ENCODE measurements at regions not wholly inside any gene's neighbourhood (a gene's known extent, or its start where the extent isn't known, plus 50 kb on each side); places are given as distances from the start of the nearest gene placed in this dataset.

DNA sequence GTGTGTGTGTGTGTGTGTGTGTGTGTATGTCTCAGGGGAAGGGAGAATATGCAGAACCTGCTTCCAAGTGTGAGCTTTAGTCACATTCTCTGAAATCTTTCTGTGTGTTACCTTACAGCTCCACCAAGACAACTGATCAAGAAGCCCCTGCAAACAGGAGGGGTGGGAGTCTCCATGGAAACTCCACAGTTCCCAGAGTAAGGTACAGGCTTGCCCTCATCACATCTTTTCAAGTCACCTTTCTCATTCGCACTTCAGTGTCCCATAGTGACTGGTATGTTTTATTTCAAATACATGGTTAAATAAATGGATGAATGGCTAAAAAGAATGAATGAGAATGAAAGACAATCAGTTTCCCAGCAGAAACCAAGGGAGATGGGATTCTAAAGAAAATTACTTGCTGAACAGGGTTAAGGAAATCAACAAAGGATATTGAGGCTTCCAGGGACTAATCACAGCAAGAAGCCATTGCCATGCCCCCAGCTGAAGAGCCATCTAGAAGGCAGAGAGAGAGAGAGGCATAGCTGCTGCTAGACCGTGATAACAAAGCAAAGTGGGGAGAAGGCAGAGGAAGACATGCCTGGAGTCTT, 987.2 kb upstream of the CELF4 start:
- ChIA-PET CTCF (no interaction called here), POLR2A (no interaction called here)
- no peak for DNase-seq (ENCODE audit: extremely low spot score)
- TF ChIP-seq ARNT (IDR thresholded peaks at IDR 0.05) (no peak), BHLHE40 (IDR thresholded peaks at IDR 0.05; ENCODE audit: borderline replicate concordance) (no peak), FOXM1 (IDR thresholded peaks at IDR 0.05; ENCODE audit: borderline replicate concordance) (no peak), L3MBTL2 (conservative IDR thresholded peaks at IDR 0.05) (no peak), ZNF384 (IDR thresholded peaks at IDR 0.05) (no peak), CTBP1 (IDR thresholded peaks at IDR 0.05; ENCODE audit: borderline replicate concordance) (no peak), HDGF (IDR thresholded peaks at IDR 0.05; ENCODE audit: borderline replicate concordance) (no peak), FOXK2 (IDR thresholded peaks at IDR 0.05) (no peak), LEF1 (IDR thresholded peaks at IDR 0.05; ENCODE audit: borderline replicate concordance) (no peak), SUZ12 (IDR thresholded peaks at IDR 0.05) (no peak), SP1 (IDR thresholded peaks at IDR 0.05) (no peak), FOXA1 (IDR thresholded peaks at IDR 0.05) (no peak), ELF4 (IDR thresholded peaks at IDR 0.05) (no peak), TARDBP (IDR thresholded peaks at IDR 0.05) (no peak), NFRKB (IDR thresholded peaks at IDR 0.05) (no peak)
- TF ChIP-seq, protein P1, sequence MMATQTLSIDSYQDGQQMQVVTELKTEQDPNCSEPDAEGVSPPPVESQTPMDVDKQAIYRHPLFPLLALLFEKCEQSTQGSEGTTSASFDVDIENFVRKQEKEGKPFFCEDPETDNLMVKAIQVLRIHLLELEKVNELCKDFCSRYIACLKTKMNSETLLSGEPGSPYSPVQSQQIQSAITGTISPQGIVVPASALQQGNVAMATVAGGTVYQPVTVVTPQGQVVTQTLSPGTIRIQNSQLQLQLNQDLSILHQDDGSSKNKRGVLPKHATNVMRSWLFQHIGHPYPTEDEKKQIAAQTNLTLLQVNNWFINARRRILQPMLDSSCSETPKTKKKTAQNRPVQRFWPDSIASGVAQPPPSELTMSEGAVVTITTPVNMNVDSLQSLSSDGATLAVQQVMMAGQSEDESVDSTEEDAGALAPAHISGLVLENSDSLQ (IDR thresholded peaks at IDR 0.05) = no peak

DNA sequence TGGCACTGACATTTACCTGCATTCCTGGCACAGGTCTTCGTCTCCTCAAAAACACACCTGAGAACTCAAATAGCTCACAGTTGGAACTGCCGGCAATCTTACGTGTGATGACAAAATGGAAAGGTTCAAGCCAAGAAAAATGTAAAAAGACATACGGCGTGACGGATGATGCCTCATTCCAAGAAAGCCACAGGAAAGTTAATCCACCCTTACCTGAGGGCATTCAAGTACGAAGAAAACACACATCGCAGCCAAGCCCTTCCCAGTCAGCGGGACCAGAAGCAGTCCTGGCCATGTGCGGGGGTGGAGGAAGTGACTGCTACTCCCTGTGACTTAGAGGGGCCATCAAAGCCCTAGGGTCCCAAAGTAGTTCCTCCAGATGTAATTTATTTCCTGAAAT, 986.3 kb upstream of the CELF4 start:
- CTCF ChIA-PET = no interaction called here
- TF ChIP-seq TARDBP (IDR thresholded peaks at IDR 0.05) = no peak
- TF ChIP-seq SUZ12 (IDR thresholded peaks at IDR 0.05) = no peak
- no peak for TF ChIP-seq CTBP1 (IDR thresholded peaks at IDR 0.05; ENCODE audit: borderline replicate concordance)
- no peak for TF ChIP-seq FOXM1 (IDR thresholded peaks at IDR 0.05; ENCODE audit: borderline replicate concordance)
- no peak for TF ChIP-seq BHLHE40 (IDR thresholded peaks at IDR 0.05; ENCODE audit: borderline replicate concordance)
- TF ChIP-seq ZNF384 (IDR thresholded peaks at IDR 0.05) = no peak
- no peak for TF ChIP-seq FOXK2 (IDR thresholded peaks at IDR 0.05)
- TF ChIP-seq NFRKB (IDR thresholded peaks at IDR 0.05) = no peak
- TF ChIP-seq ELF4 (IDR thresholded peaks at IDR 0.05) = no peak
- no peak for TF ChIP-seq LEF1 (IDR thresholded peaks at IDR 0.05; ENCODE audit: borderline replicate concordance)
- POLR2A ChIA-PET = no interaction called here
- DNase-seq (ENCODE audit: extremely low spot score) = no peak

DNA sequence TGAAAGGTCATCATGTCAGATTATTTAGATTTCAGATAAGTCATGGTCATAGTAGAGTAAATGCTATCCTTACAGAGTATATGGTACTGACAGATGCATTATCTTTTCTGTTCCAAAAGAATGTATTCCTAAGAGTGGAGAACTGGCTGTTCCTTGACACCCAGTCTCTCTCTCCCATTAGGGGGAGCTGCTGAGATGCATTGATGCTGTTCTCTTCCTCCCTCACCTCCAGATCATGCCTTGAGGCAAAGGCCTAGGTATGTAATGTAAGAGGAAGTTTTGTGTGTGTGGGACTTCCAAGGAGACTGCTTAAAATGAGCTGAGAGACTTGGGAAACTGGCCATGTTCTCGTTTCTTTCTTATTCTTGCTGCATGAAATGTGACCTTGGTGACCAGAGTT, 979.5 kb upstream of the CELF4 start:
- no peak for TF ChIP-seq HDGF (IDR thresholded peaks at IDR 0.05; ENCODE audit: borderline replicate concordance)
- no peak for TF ChIP-seq FOXA1 (IDR thresholded peaks at IDR 0.05)
- no peak for TF ChIP-seq CTBP1 (IDR thresholded peaks at IDR 0.05; ENCODE audit: borderline replicate concordance)
- no peak for TF ChIP-seq FOXK2 (IDR thresholded peaks at IDR 0.05)
- CTCF ChIA-PET = interaction anchor here (0.7 to 1.3 kb wide), 3 partner anchors 10 to 54 kb away, joined by 3 read pairs; no protein-coding TSS in a partner anchor
- POLR2A ChIA-PET = no interaction called here
- DNase-seq (ENCODE audit: extremely low spot score) = peak; percentile 52

- TF ChIP-seq LEF1 (IDR thresholded peaks at IDR 0.05; ENCODE audit: borderline replicate concordance) = no peak
- TF ChIP-seq FOXM1 (IDR thresholded peaks at IDR 0.05; ENCODE audit: borderline replicate concordance) = no peak
- TF ChIP-seq ZNF384 (IDR thresholded peaks at IDR 0.05) = no peak
- TF ChIP-seq CTBP1 (IDR thresholded peaks at IDR 0.05; ENCODE audit: borderline replicate concordance) = no peak
- no peak for TF ChIP-seq TARDBP (IDR thresholded peaks at IDR 0.05)
- CTCF ChIA-PET = no interaction called here
Measured at GRCh38 chr18:38539856-38540255, 974.3 kb upstream of the CELF4 start.

DNA sequence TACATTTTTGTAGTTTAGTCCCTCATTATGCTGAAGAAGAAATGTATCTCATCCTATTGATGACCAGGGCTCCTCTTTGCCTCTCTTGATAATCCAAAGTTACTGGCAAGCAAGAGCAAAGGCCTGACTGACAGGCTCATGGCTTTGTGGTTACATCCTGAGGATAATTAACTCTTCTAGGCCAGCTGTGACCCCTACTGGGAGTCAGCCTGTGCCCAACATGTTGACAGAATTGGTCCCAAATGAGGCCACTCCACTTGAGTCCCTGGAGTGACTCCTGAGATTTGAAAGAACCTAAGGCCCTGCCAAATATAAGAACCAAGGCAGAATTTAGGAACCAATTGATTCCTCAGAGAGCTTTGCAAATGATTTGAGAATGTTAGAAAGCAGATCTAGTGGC, 973.8 kb upstream of the CELF4 start:
- no peak for DNase-seq (ENCODE audit: extremely low spot score)
- POLR2A ChIA-PET = no interaction called here

More at GRCh38 chr18:38539856-38540255, 974.3 kb upstream of the CELF4 start:
- POLR2A ChIA-PET = no interaction called here
- no peak for DNase-seq (ENCODE audit: extremely low spot score)

GRCh38 chr18:38534073-38534472, 968.5 kb upstream of the CELF4 start:
- no peak for DNase-seq (ENCODE audit: extremely low spot score)
- ChIA-PET POLR2A (no interaction called here), CTCF (no interaction called here)
- no peak for TF ChIP-seq HDGF (IDR thresholded peaks at IDR 0.05; ENCODE audit: borderline replicate concordance)
- TF ChIP-seq CTBP1 (IDR thresholded peaks at IDR 0.05; ENCODE audit: borderline replicate concordance) = no peak
- no peak for TF ChIP-seq BHLHE40 (IDR thresholded peaks at IDR 0.05; ENCODE audit: borderline replicate concordance)
- TF ChIP-seq ARNT (IDR thresholded peaks at IDR 0.05) = no peak
- TF ChIP-seq L3MBTL2 (conservative IDR thresholded peaks at IDR 0.05) = no peak
- TF ChIP-seq ZNF384 (IDR thresholded peaks at IDR 0.05) = no peak
- no peak for TF ChIP-seq SP1 (IDR thresholded peaks at IDR 0.05)
- TF ChIP-seq SUZ12 (IDR thresholded peaks at IDR 0.05) = no peak
- no peak for TF ChIP-seq ELF4 (IDR thresholded peaks at IDR 0.05)
- no peak for TF ChIP-seq FOXM1 (IDR thresholded peaks at IDR 0.05; ENCODE audit: borderline replicate concordance)
- no peak for TF ChIP-seq TARDBP (IDR thresholded peaks at IDR 0.05)
- TF ChIP-seq, protein P1 (IDR thresholded peaks at IDR 0.05) = no peak
- TF ChIP-seq FOXK2 (IDR thresholded peaks at IDR 0.05) = no peak
- TF ChIP-seq FOXA1 (IDR thresholded peaks at IDR 0.05) = no peak
- TF ChIP-seq LEF1 (IDR thresholded peaks at IDR 0.05; ENCODE audit: borderline replicate concordance) = no peak
- TF ChIP-seq NFRKB (IDR thresholded peaks at IDR 0.05) = no peak

More for the DNA sequence above, 973.8 kb upstream of the CELF4 start:
- CTCF ChIA-PET = no interaction called here
- TF ChIP-seq, protein P1 (IDR thresholded peaks at IDR 0.05) = no peak
- TF ChIP-seq LEF1 (IDR thresholded peaks at IDR 0.05; ENCODE audit: borderline replicate concordance) (no peak), FOXM1 (IDR thresholded peaks at IDR 0.05; ENCODE audit: borderline replicate concordance) (no peak), ZNF384 (IDR thresholded peaks at IDR 0.05) (no peak), ELF4 (IDR thresholded peaks at IDR 0.05) (no peak), SP1 (IDR thresholded peaks at IDR 0.05) (no peak), BHLHE40 (IDR thresholded peaks at IDR 0.05; ENCODE audit: borderline replicate concordance) (no peak), L3MBTL2 (conservative IDR thresholded peaks at IDR 0.05) (no peak), FOXA1 (IDR thresholded peaks at IDR 0.05) (no peak), CTBP1 (IDR thresholded peaks at IDR 0.05; ENCODE audit: borderline replicate concordance) (no peak), SUZ12 (IDR thresholded peaks at IDR 0.05) (no peak), ARNT (IDR thresholded peaks at IDR 0.05) (no peak), NFRKB (IDR thresholded peaks at IDR 0.05) (no peak), HDGF (IDR thresholded peaks at IDR 0.05; ENCODE audit: borderline replicate concordance) (no peak), FOXK2 (IDR thresholded peaks at IDR 0.05) (no peak), TARDBP (IDR thresholded peaks at IDR 0.05) (no peak)

Data from HEK293T (cell line).